PC-3 (cell line): ENCODE measurements at regions not wholly inside any gene's neighbourhood (a gene's known extent, or its start where the extent isn't known, plus 50 kb on each side); places are given as distances from the start of the nearest gene placed in this dataset.

ENCODE experiments used
- ATAC-seq: fragments of 200-7000 bp; cut with Tn5 transposase; 2 replicates; pipeline ENCODE4 v1.9.1; 2020; ENCODE audit warnings: mild to moderate bottlenecking, moderate library complexity
- BruUV-seq: library from RNA; stranded (reverse); fragments of 400-500 nt; replicated peaks from 2 replicates; lab custom pipeline; 2021; lab: Mats Ljungman, UMichigan
- CTCF ChIA-PET: fragments of 300-600 bp; sonication (Branson Sonifier 250); formaldehyde crosslinking; loops from one replicate; lab custom pipeline; 2022; ENCODE audit warnings: antibody characterized with exemption; lab: Charles Lee
- POLR2A ChIA-PET: fragments of 300-600 bp; sonication (Branson Sonifier 250); formaldehyde crosslinking; loops from one replicate; lab custom pipeline; 2022; ENCODE audit warnings: antibody characterized with exemption; ENCODE audit not compliant: unreplicated experiment; lab: Charles Lee
- DNase-seq: peaks from one replicate; pipeline ENCODE4 v3.0.0-alpha.2; 2015
- H2AFZ ChIP-seq: fragments of 300-600 bp; sonication (generic); 2 replicates; pipeline ENCODE4 v1.6.0; 2016; ENCODE audit warnings: antibody characterized with exemption, low read length
- H3F3A ChIP-seq: fragments of 300-600 bp; sonication (generic); one replicate; pipeline ENCODE4 v1.6.0; 2017; ENCODE audit warnings: antibody characterized with exemption, low read length, control low read depth, mild to moderate bottlenecking; ENCODE audit not compliant: unreplicated experiment
- H3K27ac ChIP-seq: fragments of 300-600 bp; sonication (generic); 2 replicates; pipeline ENCODE4 v1.5.1; 2016; ENCODE audit warnings: mild to moderate bottlenecking, low read length
- H3K27me3 ChIP-seq: fragments of 300-600 bp; sonication (generic); 2 replicates; pipeline ENCODE4 v1.6.1; 2016; ENCODE audit warnings: low read length, mixed read lengths
- H3K36me3 ChIP-seq: fragments of 300-600 bp; sonication (generic); 2 replicates; pipeline ENCODE4 v1.6.1; 2016; ENCODE audit warnings: low read depth, mixed run types, low read length, mixed read lengths
- H3K4me1 ChIP-seq: fragments of 300-600 bp; sonication (generic); 2 replicates; pipeline ENCODE4 v1.5.1; 2016; ENCODE audit warnings: low read length; ENCODE audit not compliant: insufficient read depth
- H3K4me2 ChIP-seq: fragments of 300-600 bp; sonication (generic); 2 replicates; pipeline ENCODE4 v1.6.0; 2016; ENCODE audit warnings: low read length
- H3K4me3 ChIP-seq: fragments of 300-600 bp; sonication (generic); 2 replicates; pipeline ENCODE4 v1.5.1; 2016; ENCODE audit warnings: mild to moderate bottlenecking, low read length, mixed read lengths
- H3K79me2 ChIP-seq: fragments of 300-600 bp; sonication (generic); 2 replicates; pipeline ENCODE4 v1.6.1; 2017; ENCODE audit warnings: low read length, mixed read lengths
- H3K9ac ChIP-seq: fragments of 300-600 bp; sonication (generic); 2 replicates; pipeline ENCODE4 v1.6.0; 2016; ENCODE audit warnings: mild to moderate bottlenecking, low read length
- H3K9me2 ChIP-seq: fragments of 300-600 bp; sonication (generic); replicated peaks from 2 replicates; pipeline ENCODE4 v1.6.1; 2016; ENCODE audit warnings: mixed run types, low read length, mixed read lengths
- H3K9me3 ChIP-seq: fragments of 300-600 bp; sonication (generic); 2 replicates; pipeline ENCODE4 v1.6.1; 2016; ENCODE audit warnings: low read length, mixed read lengths
- H4K20me1 ChIP-seq: fragments of 300-600 bp; sonication (generic); 2 replicates; pipeline ENCODE4 v1.6.1; 2016; ENCODE audit warnings: low read length, mixed read lengths
- CTCF ChIP-seq: fragments of 300-600 bp; sonication (generic); conservative IDR thresholded peaks from 2 replicates; pipeline ENCODE4 v1.5.1; 2017; ENCODE audit warnings: antibody characterized with exemption, low read depth, mild to moderate bottlenecking, low read length
- EZH2 ChIP-seq: fragments of 300-600 bp; sonication (generic); IDR thresholded peaks from one replicate; pipeline ENCODE4 v1.6.1; 2017; ENCODE audit warnings: antibody characterized with exemption, mild to moderate bottlenecking, low read length; ENCODE audit not compliant: unreplicated experiment
- EZH2phosphoT487 ChIP-seq: fragments of 300-600 bp; sonication (generic); IDR thresholded peaks from 2 replicates; pipeline ENCODE4 v1.6.1; 2018; ENCODE audit warnings: mild to moderate bottlenecking, antibody characterized with exemption, low read length, borderline replicate concordance
- intact Hi-C: fragments of 100-400 bp; cut with micrococcal nuclease; formaldehyde crosslinking; loops from 2 replicates; pipeline ENCODE4 v1.9.0; 2023

DNA sequence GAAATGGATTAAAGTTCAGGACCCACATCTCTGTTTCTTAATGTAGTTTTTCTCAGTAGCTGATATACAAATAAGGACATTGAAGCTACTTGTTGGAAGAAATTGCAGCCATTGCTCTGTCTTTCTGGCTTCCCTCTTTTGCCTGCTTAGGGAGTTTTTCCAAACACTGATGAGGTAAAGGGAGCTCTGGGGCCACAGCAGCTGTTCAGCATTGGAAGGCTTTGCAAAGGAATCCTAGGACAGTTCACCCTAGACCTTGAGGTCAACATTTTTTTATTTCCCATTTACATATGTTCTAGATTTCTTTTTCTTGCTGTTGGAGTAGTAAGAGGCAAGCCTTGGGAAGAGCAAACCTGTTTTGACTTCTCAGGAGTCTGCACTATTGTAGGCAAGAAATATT is 126.9 kb upstream of the PLPPR5 start:
- no peaks in the 10 kb centered on the region for H3F3A ChIP-seq
- no peak overlapping the region for H3K9ac ChIP-seq
- BruUV-seq, result no TSS peak
- no peaks in the 10 kb centered on the region for H3K4me1 ChIP-seq
- H2AFZ ChIP-seq, result no peak overlapping the region
- DNase-seq, result no peak
- H4K20me1 ChIP-seq, result no peaks in the 10 kb centered on the region
- no peaks in the 10 kb centered on the region for H3K27me3 ChIP-seq
- no peaks in the 10 kb centered on the region for H3K9me3 ChIP-seq
- ChIA-PET CTCF (no interaction called here), POLR2A (no interaction called here)
- H3K4me2 ChIP-seq, result no peak overlapping the region
- H3K9me2 ChIP-seq, result no peaks in the 10 kb centered on the region
- H3K79me2 ChIP-seq, result no peaks in the 10 kb centered on the region
- no peak for ATAC-seq
- intact Hi-C loops, result no loop called here
- no peak overlapping the region for H3K27ac ChIP-seq
- H3K36me3 ChIP-seq, result no peaks in the 10 kb centered on the region
- no peak overlapping the region for H3K4me3 ChIP-seq
- TF ChIP-seq EZH2, result no peak
- no peak for TF ChIP-seq CTCF
- no peak for TF ChIP-seq EZH2phosphoT487

- DNase-seq, result no peak
- Histone ChIP-seq H3K9me3 (peaks cover 4% of the 10 kb centered on the region; the same call in 1 of the 2 replicates), H3K36me3 (0 out of 2 replicates have a peak, but pooled peaks cover 4% of the 10 kb centered on the region), H3F3A (no peaks in the 10 kb centered on the region), H3K4me1 (no peaks in the 10 kb centered on the region), H3K9me2 (no peaks in the 10 kb centered on the region), H2AFZ (no peak overlapping the region), H3K9ac (no peak overlapping the region), H3K27ac (no peak overlapping the region), H4K20me1 (no peaks in the 10 kb centered on the region), H3K27me3 (no peaks in the 10 kb centered on the region), H3K79me2 (no peaks in the 10 kb centered on the region), H3K4me3 (no peak overlapping the region), H3K4me2 (no peak overlapping the region)
- TF ChIP-seq EZH2 (no peak), CTCF (no peak), EZH2phosphoT487 (no peak)
- no TSS peak for BruUV-seq
- ATAC-seq, result no peak
- POLR2A ChIA-PET, result no interaction called here
- intact Hi-C loops, result no loop called here
- CTCF ChIA-PET, result no interaction called here
Measured at GRCh38 chr1:99133756-99134500, 129.3 kb upstream of the PLPPR5 start.

GRCh38 chr1:99137554-99138206 is 126.6 kb upstream of the PLPPR4 start:
- Histone ChIP-seq H4K20me1 (no peaks in the 10 kb centered on the region), H3K4me1 (no peaks in the 10 kb centered on the region), H3K9ac (no peak overlapping the region), H3K4me3 (no peak overlapping the region), H3K36me3 (0 out of 2 replicates have a peak, but pooled peaks cover 4% of the 10 kb centered on the region), H2AFZ (no peak overlapping the region), H3F3A (no peaks in the 10 kb centered on the region), H3K79me2 (no peaks in the 10 kb centered on the region), H3K9me3 (peaks cover 4% of the 10 kb centered on the region; the same call in 1 of the 2 replicates), H3K27ac (no peak overlapping the region), H3K4me2 (no peak overlapping the region), H3K9me2 (no peaks in the 10 kb centered on the region), H3K27me3 (no peaks in the 10 kb centered on the region)
- ChIA-PET CTCF (no interaction called here), POLR2A (no interaction called here)
- intact Hi-C loops, result no loop called here
- no TSS peak for BruUV-seq
- no peak for ATAC-seq
- TF ChIP-seq EZH2 (no peak), CTCF (no peak), EZH2phosphoT487 (no peak)
- DNase-seq, result no peak
